OCI-LY7 (cell line): ENCODE measurements at regions not wholly inside any gene's neighbourhood (a gene's known extent, or its start where the extent isn't known, plus 50 kb on each side); places are given as distances from the start of the nearest gene placed in this dataset.

Source experiments
- EZH2phosphoT487 ChIP-seq: fragments of 200-600 bp; sonication (generic); IDR thresholded peaks from 2 replicates; pipeline ENCODE4 v1.6.1; 2018; ENCODE audit warnings: low read depth, borderline replicate concordance, mild to moderate bottlenecking, mixed run types, antibody characterized with exemption, low read length, moderate library complexity, mixed read lengths
- TF ChIP-seq, protein P1 (sequence below): fragments of 200-600 bp; sonication (generic); conservative IDR thresholded peaks from 2 replicates; pipeline ENCODE4 v1.5.1; 2014; ENCODE audit warnings: mild to moderate bottlenecking, antibody characterized with exemption, low read length, moderate library complexity, mixed read lengths

DNA sequence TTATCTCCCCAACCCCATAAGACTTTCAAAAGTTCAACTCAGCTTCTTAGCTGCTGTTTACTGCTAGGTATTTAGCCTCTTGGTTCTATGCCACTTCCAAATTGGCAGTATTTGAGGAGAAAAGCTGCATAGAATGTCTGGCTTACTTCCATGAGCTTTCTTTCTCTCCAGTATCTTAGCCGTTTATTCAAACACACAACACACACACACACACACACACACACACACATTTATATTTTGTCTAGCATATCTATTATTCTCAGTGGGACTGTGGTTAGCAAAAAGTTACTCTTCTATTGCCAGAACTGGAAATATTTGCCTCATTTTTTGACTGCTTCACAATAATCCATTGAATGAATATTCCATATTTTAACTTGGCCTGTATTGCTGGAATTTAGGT lies 634.2 kb upstream of the IMPG1 start:
- TF ChIP-seq EZH2phosphoT487: no peak
- TF ChIP-seq, protein P1, sequence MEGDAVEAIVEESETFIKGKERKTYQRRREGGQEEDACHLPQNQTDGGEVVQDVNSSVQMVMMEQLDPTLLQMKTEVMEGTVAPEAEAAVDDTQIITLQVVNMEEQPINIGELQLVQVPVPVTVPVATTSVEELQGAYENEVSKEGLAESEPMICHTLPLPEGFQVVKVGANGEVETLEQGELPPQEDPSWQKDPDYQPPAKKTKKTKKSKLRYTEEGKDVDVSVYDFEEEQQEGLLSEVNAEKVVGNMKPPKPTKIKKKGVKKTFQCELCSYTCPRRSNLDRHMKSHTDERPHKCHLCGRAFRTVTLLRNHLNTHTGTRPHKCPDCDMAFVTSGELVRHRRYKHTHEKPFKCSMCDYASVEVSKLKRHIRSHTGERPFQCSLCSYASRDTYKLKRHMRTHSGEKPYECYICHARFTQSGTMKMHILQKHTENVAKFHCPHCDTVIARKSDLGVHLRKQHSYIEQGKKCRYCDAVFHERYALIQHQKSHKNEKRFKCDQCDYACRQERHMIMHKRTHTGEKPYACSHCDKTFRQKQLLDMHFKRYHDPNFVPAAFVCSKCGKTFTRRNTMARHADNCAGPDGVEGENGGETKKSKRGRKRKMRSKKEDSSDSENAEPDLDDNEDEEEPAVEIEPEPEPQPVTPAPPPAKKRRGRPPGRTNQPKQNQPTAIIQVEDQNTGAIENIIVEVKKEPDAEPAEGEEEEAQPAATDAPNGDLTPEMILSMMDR: no peak
